Brain pericyte (primary cell): ENCODE measurements at regions not wholly inside any gene's neighbourhood (a gene's known extent, or its start where the extent isn't known, plus 50 kb on each side); places are given as distances from the start of the nearest gene placed in this dataset.

Experiments
- DNase-seq: peaks from one replicate; pipeline ENCODE4 v3.0.0-alpha.2; 2012; ENCODE audit warnings: low read depth, low spot score

- DNase-seq, result no peak
Measured at GRCh38 chr20:42020316-42020715, 402.1 kb upstream of the CHD6 start.

GRCh38 chr20:42018979-42019378, 400.8 kb upstream of the CHD6 start:
- DNase-seq, result no peak

GRCh38 chr20:42010090-42010489, 391.9 kb upstream of the CHD6 start:
- no peak for DNase-seq

GRCh38 chr20:42007251-42007650, 389.1 kb upstream of the CHD6 start:
- DNase-seq, result no peak

GRCh38 chr20:42005211-42005610, 387.0 kb upstream of the CHD6 start:
- DNase-seq, result no peak

- no peak for DNase-seq
Measured at GRCh38 chr20:42003380-42003779, 385.2 kb upstream of the CHD6 start.

- no peak for DNase-seq
Measured at GRCh38 chr20:41998539-41999341, 380.6 kb upstream of the CHD6 start.

GRCh38 chr20:41996951-41997350, 378.8 kb upstream of the CHD6 start:
- no peak for DNase-seq

- no peak for DNase-seq
Measured at GRCh38 chr20:41992481-41992880, 374.3 kb upstream of the CHD6 start.

- DNase-seq, result no peak
Measured at GRCh38 chr20:41991412-41991811, 373.2 kb upstream of the CHD6 start.

- no peak for DNase-seq
Measured at GRCh38 chr20:41989935-41990635, 371.9 kb upstream of the CHD6 start.

- DNase-seq, result no peak
Measured at GRCh38 chr20:41989039-41989679, 371.0 kb upstream of the CHD6 start.

GRCh38 chr20:41984031-41984430, 365.9 kb upstream of the CHD6 start:
- no peak for DNase-seq

GRCh38 chr20:41983159-41983558, 365.0 kb upstream of the CHD6 start:
- DNase-seq, result no peak

GRCh38 chr20:41981746-41982145, 363.6 kb upstream of the CHD6 start:
- DNase-seq, result no peak

- DNase-seq, result no peak
Measured at GRCh38 chr20:41978875-41979274, 360.7 kb upstream of the CHD6 start.

- DNase-seq, result no peak
Measured at GRCh38 chr20:41978246-41978790, 360.1 kb upstream of the CHD6 start.

GRCh38 chr20:41969656-41970055, 351.5 kb upstream of the CHD6 start:
- no peak for DNase-seq

- no peak for DNase-seq
Measured at GRCh38 chr20:41960166-41960565, 342.0 kb upstream of the CHD6 start.

GRCh38 chr20:41958391-41958790, 340.2 kb upstream of the CHD6 start:
- DNase-seq, result no peak

- no peak for DNase-seq
Measured at GRCh38 chr20:41956338-41957074, 338.3 kb upstream of the CHD6 start.

- no peak for DNase-seq
Measured at GRCh38 chr20:41952166-41952565, 334.0 kb upstream of the CHD6 start.
